ENCODE measurements at regions not wholly inside any gene's neighbourhood (a gene's known extent, or its start where the extent isn't known, plus 50 kb on each side); places are given as distances from the start of the nearest gene placed in this dataset.

GRCh38 chr2:143946436-143947391 is 573.2 kb downstream of the ZEB2 start:
- no peak overlapping the region for H2BK5ac ChIP-seq (ENCODE audit: insufficient read length, low read length)
- no peak overlapping the region for H2BK12ac ChIP-seq (ENCODE audit: insufficient read length, low read depth, low read length)
- no peak overlapping the region for H3K18ac ChIP-seq (ENCODE audit: insufficient read length, low read depth, low read length)
- Mint-ChIP-seq H3K9me3 (no peaks in the 10 kb centered on the region), H3K4me1 (peaks cover 8 to 20% of the 10 kb centered on the region in 2 experiments), H3K27ac (peak overlapping the region in 1 of 3 experiments; percentile 59; a peak in 1 of 7 replicates), H3K36me3 (ENCODE audit: insufficient read depth in 1 of 3, low read depth in 3 of 3) (0 out of 7 replicates have a peak, but pooled peaks cover 0 to 2% (median 0%) of the 10 kb centered on the region in 3 experiments), H3K27me3 (ENCODE audit: low read depth) (no peaks in the 10 kb centered on the region), H3K4me3 (no peak overlapping the region)
- H3K79me2 ChIP-seq (ENCODE audit: insufficient read depth, low read length): no peaks in the 10 kb centered on the region
- no peak overlapping the region for H2BK15ac ChIP-seq (ENCODE audit: low read depth, low read length)
- no peaks in the 10 kb centered on the region for H3K27me3 ChIP-seq (ENCODE audit: insufficient read depth, low read length)
- H2BK120ac ChIP-seq (ENCODE audit: low read depth, low read length, poor library complexity, severe bottlenecking): no peak overlapping the region
- no peaks in the 10 kb centered on the region for H4K20me1 ChIP-seq (ENCODE audit: control insufficient read depth, insufficient read depth, insufficient read length)
- no CpG with 5 or more reads among the region's 18 CpGs for WGBS (ENCODE audit: extremely low coverage, insufficient read length, low lambda C conversion rate)
- no peak overlapping the region for H3K4me2 ChIP-seq (ENCODE audit: insufficient read depth, insufficient read length, low read length)
- no peak overlapping the region for H2BK20ac ChIP-seq (ENCODE audit: low read depth, low read length, poor library complexity, severe bottlenecking)
- H3K27ac ChIP-seq (ENCODE audit: insufficient read length, low read depth, low read length): no peak overlapping the region
- H2AFZ ChIP-seq (ENCODE audit: low read length): no peak overlapping the region
- no peak overlapping the region for H2AK5ac ChIP-seq (ENCODE audit: insufficient read length, low read length)
- H4K91ac ChIP-seq (ENCODE audit: insufficient read length, low read depth, low read length): no peak overlapping the region
- no peak overlapping the region for H4K8ac ChIP-seq (replicated peaks; ENCODE audit: insufficient read length, low read depth, low read length)
- no peak overlapping the region for H3T11ph ChIP-seq (ENCODE audit: low read length)
- no peak overlapping the region for H4K5ac ChIP-seq (ENCODE audit: insufficient read length, low read depth, low read length)
- H3K9ac ChIP-seq (ENCODE audit: extremely low read depth, insufficient read length, low read length): no peak overlapping the region
- H3K79me1 ChIP-seq (ENCODE audit: insufficient read depth, low read depth, low read length, poor library complexity, severe bottlenecking): no peaks in the 10 kb centered on the region
- H3K23me2 ChIP-seq (ENCODE audit: insufficient read length, low read depth, low read length, poor library complexity, severe bottlenecking): no peaks in the 10 kb centered on the region
- DNase-seq: no peak
- H3K14ac ChIP-seq (ENCODE audit: insufficient read depth, low read length): no peak overlapping the region
- H3K23ac ChIP-seq (ENCODE audit: insufficient read length, low read depth, low read length): no peak overlapping the region
- H3K4ac ChIP-seq (ENCODE audit: low read depth, low read length): no peak overlapping the region
- H3K56ac ChIP-seq (ENCODE audit: insufficient read length, low read depth, low read length): no peak overlapping the region
- TF ChIP-seq, protein P1, sequence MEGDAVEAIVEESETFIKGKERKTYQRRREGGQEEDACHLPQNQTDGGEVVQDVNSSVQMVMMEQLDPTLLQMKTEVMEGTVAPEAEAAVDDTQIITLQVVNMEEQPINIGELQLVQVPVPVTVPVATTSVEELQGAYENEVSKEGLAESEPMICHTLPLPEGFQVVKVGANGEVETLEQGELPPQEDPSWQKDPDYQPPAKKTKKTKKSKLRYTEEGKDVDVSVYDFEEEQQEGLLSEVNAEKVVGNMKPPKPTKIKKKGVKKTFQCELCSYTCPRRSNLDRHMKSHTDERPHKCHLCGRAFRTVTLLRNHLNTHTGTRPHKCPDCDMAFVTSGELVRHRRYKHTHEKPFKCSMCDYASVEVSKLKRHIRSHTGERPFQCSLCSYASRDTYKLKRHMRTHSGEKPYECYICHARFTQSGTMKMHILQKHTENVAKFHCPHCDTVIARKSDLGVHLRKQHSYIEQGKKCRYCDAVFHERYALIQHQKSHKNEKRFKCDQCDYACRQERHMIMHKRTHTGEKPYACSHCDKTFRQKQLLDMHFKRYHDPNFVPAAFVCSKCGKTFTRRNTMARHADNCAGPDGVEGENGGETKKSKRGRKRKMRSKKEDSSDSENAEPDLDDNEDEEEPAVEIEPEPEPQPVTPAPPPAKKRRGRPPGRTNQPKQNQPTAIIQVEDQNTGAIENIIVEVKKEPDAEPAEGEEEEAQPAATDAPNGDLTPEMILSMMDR (conservative IDR thresholded peaks at IDR 0.05): no peak
- H3K9me3 ChIP-seq (ENCODE audit: control insufficient read depth, low read depth, low read length): no peaks in the 10 kb centered on the region
- H3K4me1 ChIP-seq (ENCODE audit: insufficient read depth, low read length): no peaks in the 10 kb centered on the region

Measured in H9 (cell line).